GM19395 (cell line): ENCODE measurements at regions not wholly inside any gene's neighbourhood (a gene's known extent, or its start where the extent isn't known, plus 50 kb on each side); places are given as distances from the start of the nearest gene placed in this dataset.
"Not testable (repeated sequence)": the region's sequence is repeated elsewhere in the genome, so short reads cannot be mapped to it uniquely, and the experiment has no call there.

Source experiments
- ATAC-seq: cut with Tn5 transposase; IDR thresholded peaks from one replicate; pipeline ENCODE4 v1.9.1; 2021; ENCODE audit warnings: mild to moderate bottlenecking, moderate library complexity; ENCODE audit not compliant: unreplicated experiment

- ATAC-seq: no peak
Observed at GRCh38 chr16:62261760-62262159, 225.5 kb upstream of the CDH8 start.

DNA sequence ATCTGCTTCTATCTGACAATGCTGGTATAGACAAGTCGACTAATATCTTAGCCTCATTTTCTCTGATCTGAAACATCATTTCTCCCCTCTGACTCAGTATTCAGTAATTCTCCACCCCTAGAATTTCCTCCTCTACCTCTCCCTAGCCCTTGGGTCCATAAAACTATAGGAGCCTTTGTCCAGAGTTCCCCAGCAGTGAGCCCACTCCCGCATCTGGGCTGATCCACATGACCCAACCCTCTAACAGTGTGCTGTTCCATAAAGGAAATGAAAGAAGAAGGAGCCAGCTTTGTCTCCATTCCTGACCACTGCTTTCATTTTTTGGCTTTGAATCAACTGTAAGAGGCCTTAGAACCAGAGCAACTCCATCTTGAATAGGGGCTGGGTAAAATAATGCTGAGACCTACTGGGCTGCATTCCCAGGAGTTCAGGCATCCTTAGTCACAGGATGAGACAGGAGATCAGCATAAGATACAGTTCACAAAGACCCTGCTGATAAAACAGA is 222.7 kb upstream of the CDH8 start:
- ATAC-seq: not testable (repeated sequence)

DNA sequence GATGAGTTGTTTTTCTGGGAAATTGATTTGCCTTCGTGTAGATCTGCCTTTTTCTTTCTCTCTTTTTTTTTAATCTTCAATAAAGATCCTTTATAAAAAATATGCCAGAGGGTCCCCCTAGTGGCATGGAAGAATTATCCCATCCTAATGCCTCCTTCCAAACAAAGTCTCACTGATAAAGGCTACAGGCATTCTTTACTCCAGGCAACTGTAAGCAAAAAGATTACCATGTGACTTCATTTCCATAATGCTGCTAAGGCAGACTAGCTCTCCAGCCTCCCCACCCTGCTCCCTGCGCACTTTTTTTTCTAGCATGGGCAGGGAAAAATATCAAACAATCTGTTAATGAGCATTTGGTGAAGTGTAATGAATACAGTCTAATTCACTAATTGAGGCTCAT is 220.2 kb upstream of the CDH8 start:
- ATAC-seq: no peak

- ATAC-seq: no peak
Observed at GRCh38 chr16:62254847-62255246, 218.6 kb upstream of the CDH8 start.

DNA sequence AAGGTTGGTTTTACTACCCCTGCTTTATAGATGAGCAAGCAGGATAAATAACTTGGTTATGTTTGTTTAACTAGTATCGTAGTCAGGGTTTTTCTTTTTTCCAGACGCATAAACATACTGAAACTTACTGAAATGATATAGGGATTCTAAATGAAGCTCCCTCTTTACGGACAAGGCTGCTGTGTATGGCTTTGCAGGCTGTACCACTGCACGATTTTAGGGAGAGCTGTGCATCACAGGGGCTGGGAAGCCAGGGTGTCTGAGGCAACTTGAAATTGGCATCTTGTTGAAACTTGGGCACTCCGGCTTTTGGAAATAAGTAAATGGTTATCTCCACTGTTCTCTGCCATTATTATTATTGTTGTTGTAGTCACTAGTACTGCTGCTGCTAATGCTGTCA is 218.1 kb upstream of the CDH8 start:
- no peak for ATAC-seq

DNA sequence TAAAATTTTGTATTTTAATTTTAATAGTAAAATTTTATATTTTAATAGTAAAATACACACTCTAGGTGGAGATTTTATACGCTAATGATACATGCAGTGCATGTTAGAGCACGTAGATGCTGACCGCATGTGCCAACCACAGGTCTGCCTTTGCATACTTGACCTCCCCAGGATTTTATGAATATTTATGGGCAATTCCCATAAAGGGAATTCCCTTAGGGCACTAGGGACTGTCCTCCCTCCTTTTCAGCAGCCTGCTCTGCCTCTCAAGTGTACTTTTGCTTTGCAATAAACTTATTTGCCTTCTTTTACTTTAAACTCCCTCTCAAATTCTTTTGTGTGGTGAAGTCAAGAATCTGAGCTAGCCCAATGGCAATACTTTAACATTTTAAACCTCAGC is 217.7 kb upstream of the CDH8 start:
- no peak for ATAC-seq

- ATAC-seq: no peak
Observed at GRCh38 chr16:62249069-62249468, 212.8 kb upstream of the CDH8 start.

DNA sequence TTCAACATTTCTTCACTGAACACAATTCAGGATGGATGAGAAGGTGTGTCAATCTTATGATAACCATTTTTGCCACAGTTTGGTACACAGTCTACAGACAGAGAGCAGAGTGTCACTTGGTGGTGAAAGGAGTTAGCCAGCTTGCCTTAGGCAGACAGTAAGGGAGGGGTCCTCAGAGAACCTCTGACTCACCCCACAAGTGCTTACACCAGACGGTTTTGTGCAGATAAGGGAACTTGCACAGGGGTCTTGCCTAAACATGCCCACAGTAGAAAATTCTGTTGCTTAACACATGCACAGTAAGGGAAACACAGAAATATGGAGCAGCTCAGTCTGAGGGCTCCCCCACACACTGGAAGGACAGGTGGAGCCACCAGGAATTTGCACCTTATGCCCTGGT is 204.5 kb upstream of the CDH8 start:
- ATAC-seq: no peak

- ATAC-seq: peak; percentile 79
Observed at GRCh38 chr16:62225675-62226074, 189.4 kb upstream of the CDH8 start.

- ATAC-seq: no peak
Observed at GRCh38 chr16:62224646-62225209, 188.5 kb upstream of the CDH8 start.

- ATAC-seq: no peak
Observed at GRCh38 chr16:62216837-62217236, 180.6 kb upstream of the CDH8 start.

GRCh38 chr16:62213763-62214162 is 177.5 kb upstream of the CDH8 start:
- ATAC-seq: no peak

DNA sequence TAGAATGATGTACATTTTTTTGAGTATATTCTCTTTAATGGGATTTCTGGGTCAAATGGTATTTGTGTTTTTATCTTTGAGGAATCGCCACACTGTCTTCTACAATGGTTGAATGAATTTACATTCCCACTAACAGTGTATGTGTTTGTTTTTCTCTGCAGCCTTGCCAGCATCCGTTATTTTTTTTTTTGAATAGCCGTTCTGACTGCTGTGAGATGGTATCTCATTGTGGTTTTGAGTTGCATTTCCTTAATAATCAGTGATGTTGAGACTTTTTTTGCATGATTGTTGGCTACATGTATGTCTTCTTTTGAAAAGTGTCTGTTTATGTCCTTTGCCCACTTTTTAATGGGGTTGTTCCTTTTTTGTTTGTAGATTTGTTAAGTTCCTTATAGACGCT is 172.7 kb upstream of the CDH8 start:
- no peak for ATAC-seq

DNA sequence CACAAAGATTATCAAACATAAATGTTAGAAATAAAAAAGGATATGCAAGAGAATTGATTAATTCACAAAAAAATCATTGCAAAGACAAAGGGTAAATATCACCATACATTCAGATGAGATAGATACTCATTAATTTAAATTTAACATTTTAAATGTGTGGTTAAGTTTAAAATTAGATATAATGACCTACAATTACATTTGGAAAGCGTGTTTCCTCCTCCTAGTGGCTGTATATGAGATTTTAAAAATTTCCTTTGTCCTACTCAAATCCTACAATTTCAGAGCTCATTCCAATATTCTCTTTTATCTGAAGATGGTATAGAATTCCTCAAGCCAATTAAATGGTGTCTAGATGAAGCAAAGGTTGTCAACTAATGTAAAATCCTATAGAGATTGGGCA is 169.2 kb upstream of the CDH8 start:
- no peak for ATAC-seq

- no peak for ATAC-seq
Observed at GRCh38 chr16:62201911-62202310, 165.7 kb upstream of the CDH8 start.

- ATAC-seq: no peak
Observed at GRCh38 chr16:62194828-62195227, 158.6 kb upstream of the CDH8 start.

- no peak for ATAC-seq
Observed at GRCh38 chr16:62190426-62190825, 154.2 kb upstream of the CDH8 start.

- no peak for ATAC-seq
Observed at GRCh38 chr16:62177351-62178203, 141.3 kb upstream of the CDH8 start.

DNA sequence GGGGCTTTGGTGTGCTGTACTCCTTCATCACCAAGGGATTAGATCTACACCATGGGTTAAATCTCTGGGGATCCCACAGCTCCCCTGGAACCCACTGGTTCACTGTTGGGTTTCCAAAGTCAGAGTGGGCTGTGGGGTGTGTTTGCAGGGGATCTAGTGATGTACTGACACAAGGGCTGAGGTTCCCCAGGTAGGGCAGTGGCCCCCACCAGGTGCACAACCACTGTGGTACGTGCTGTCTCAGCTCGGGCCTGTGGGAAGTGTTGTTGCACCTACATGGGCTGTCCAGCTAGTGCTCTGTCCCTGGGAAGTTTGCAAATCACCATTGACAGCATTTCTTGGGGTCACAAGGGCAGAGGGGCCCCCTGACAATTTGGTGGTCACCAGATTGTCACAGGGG is 134.4 kb upstream of the CDH8 start:
- no peak for ATAC-seq

- ATAC-seq: no peak
Observed at GRCh38 chr16:62167551-62167950, 131.3 kb upstream of the CDH8 start.

DNA sequence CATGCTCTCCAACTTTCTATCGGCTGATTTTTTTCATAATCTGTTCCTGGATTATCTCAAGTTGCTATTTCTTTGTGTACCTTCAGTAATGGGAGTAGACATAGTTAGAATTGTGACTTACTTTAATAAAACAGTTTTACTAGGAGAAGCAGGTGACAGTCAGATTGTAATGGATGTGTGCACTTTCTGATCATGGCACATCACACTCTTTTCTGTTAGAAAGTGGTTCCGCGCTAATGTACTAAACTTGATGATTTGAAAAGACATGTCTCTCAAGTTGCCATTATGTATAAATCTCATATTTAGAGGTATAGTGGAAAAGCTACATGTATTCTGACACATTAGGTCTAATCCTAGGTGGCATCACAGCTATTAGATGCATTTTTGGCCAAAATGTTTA is 121.3 kb upstream of the CDH8 start:
- no peak for ATAC-seq

DNA sequence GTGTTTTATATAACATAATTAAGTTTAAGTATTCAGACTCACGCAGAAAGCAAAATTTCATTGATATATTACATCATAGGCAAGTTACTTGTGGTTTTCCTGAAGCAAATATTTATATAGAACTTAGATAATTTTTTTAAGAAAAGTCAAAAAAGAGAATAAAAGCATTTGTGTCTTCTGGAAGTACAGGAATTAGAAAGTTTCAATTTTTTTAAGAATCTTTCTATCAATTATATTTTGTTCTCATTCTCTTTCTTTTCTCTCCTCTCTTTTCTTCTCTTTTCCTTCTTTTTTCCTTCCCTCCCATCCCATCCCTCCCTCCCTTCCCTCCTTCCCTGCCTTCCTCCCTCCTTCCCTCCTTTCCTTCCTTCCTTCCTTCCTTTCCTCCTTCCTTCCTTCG is 120.7 kb upstream of the CDH8 start:
- no peak for ATAC-seq

DNA sequence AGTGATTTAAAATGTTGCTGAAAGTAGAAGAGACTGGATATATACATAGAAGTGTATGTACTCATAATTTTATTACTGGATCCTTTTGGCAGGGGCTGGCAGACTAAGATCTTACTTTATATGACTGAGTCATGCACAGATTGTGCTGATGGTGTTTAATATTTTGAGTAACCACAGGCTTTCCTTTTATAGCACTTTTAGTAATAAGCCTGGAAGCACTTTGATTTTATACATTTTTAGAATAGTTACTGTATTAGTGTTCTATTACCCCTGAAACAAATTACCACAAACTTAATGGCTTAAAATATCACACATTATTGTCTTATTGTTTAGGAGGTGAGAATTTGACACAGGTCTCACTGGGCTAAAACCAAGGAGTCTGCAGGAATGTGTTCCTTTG is 113.4 kb upstream of the CDH8 start:
- no peak for ATAC-seq
